Sigmoid colon (tissue), 6 donors: ENCODE measurements at regions not wholly inside any gene's neighbourhood (a gene's known extent, or its start where the extent isn't known, plus 50 kb on each side); places are given as distances from the start of the nearest gene placed in this dataset.

Source experiments
- DNase-seq: peaks from one replicate; pipeline ENCODE4 v3.0.0-alpha.2; 2019
- H3K27ac ChIP-seq, 4 donors: fragments of 200-600 bp; sonication (generic); one replicate each; pipeline ENCODE4 v1.5.1; 2016 to 2019; ENCODE audit warnings: mild to moderate bottlenecking in 1 of 4
- H3K27me3 ChIP-seq, 3 donors: fragments of 200-600 bp; sonication (generic); one replicate each; pipeline ENCODE4 v1.5.1; 2019; ENCODE audit warnings: mild to moderate bottlenecking in 1 of 3
- H3K36me3 ChIP-seq, 4 donors: fragments of 200-600 bp; sonication (generic); one replicate each; pipeline ENCODE4 v1.5.1; 2016 to 2019
- H3K4me1 ChIP-seq, 4 donors: fragments of 200-600 bp; sonication (generic); one replicate each; pipeline ENCODE4 v1.5.1; 2017 to 2019
- H3K4me3 ChIP-seq, 4 donors: fragments of 200-600 bp; sonication (generic); one replicate each; pipeline ENCODE4 v1.5.1; 2017 to 2019; ENCODE audit warnings: mild to moderate bottlenecking in 2 of 4, moderate library complexity in 1 of 4
- H3K9me3 ChIP-seq, 4 donors: fragments of 200-600 bp in 3 of 4; sonication (generic) in 3 of 4; one replicate each; pipeline versions ENCODE4 v1.5.1 to v1.6.1; 2013 to 2019
- EP300 ChIP-seq, 4 donors: sonication (generic); formaldehyde crosslinking; IDR thresholded peaks; one replicate each; pipeline ENCODE4 v1.6.1; 2017; ENCODE audit warnings: antibody characterized with exemption in 4 of 4
- POLR2A ChIP-seq, 2 donors: fragments of 450-650 bp; IDR thresholded peaks; one replicate each; pipeline ENCODE4 v1.6.1; 2016; ENCODE audit warnings: antibody characterized with exemption in 2 of 2, mild to moderate bottlenecking in 2 of 2, moderate library complexity in 2 of 2
- POLR2AphosphoS5 ChIP-seq, 4 donors: sonication (generic); formaldehyde crosslinking; IDR thresholded peaks; one replicate each; pipeline ENCODE4 v1.6.1; 2017; ENCODE audit warnings: antibody characterized with exemption in 4 of 4
- WGBS, 2 donors: extraction: QIAGEN DNeasy Blood & Tissue Kit; methylation state at CpG; one replicate each; pipeline ENCODE4 v1.1.7; 2013; 5-methylcytosine and 5-hydroxymethylcytosine counted together
- intact Hi-C: fragments of 100-400 bp; cut with DNase I; formaldehyde crosslinking; loops from one replicate; pipeline ENCODE4 v1.15.1; 2023
- TF ChIP-seq, protein P1 (sequence below), 4 experiments: fragments of 450-650 bp in 3 of 4; fragments of 200-600 bp in 1 of 4; IDR thresholded peaks; one replicate each; pipeline ENCODE4 v1.5.1; 2016 to 2019; ENCODE audit warnings: antibody characterized with exemption in 4 of 4, mild to moderate bottlenecking in 3 of 4, moderate library complexity in 2 of 4
- donor health status: healthy with polysubstance abuse.
- donor health status: healthy.

- no peaks in the 10 kb centered on the region for H3K27me3 ChIP-seq
- no peak overlapping the region for H3K27ac ChIP-seq
- WGBS, 2 donors = 68 to 72% methylated on average over 2 of the region's 2 CpGs
- H3K36me3 ChIP-seq = no peaks in the 10 kb centered on the region
- intact Hi-C loops = no loop called here
- no peaks in the 10 kb centered on the region for H3K4me1 ChIP-seq
- no peak for DNase-seq
- TF ChIP-seq, protein P1, sequence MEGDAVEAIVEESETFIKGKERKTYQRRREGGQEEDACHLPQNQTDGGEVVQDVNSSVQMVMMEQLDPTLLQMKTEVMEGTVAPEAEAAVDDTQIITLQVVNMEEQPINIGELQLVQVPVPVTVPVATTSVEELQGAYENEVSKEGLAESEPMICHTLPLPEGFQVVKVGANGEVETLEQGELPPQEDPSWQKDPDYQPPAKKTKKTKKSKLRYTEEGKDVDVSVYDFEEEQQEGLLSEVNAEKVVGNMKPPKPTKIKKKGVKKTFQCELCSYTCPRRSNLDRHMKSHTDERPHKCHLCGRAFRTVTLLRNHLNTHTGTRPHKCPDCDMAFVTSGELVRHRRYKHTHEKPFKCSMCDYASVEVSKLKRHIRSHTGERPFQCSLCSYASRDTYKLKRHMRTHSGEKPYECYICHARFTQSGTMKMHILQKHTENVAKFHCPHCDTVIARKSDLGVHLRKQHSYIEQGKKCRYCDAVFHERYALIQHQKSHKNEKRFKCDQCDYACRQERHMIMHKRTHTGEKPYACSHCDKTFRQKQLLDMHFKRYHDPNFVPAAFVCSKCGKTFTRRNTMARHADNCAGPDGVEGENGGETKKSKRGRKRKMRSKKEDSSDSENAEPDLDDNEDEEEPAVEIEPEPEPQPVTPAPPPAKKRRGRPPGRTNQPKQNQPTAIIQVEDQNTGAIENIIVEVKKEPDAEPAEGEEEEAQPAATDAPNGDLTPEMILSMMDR (IDR thresholded peaks at IDR 0.05) = no peak
- TF ChIP-seq POLR2A (IDR thresholded peaks at IDR 0.05) (no peak), EP300 (IDR thresholded peaks at IDR 0.05) (no peak), POLR2AphosphoS5 (IDR thresholded peaks at IDR 0.05) (no peak)
- H3K9me3 ChIP-seq = no peaks in the 10 kb centered on the region
- H3K4me3 ChIP-seq = no peak overlapping the region
These were observed 123.8 kb upstream of the ZBTB20 start for GRCh38 chr3:115270849-115271248.

DNA sequence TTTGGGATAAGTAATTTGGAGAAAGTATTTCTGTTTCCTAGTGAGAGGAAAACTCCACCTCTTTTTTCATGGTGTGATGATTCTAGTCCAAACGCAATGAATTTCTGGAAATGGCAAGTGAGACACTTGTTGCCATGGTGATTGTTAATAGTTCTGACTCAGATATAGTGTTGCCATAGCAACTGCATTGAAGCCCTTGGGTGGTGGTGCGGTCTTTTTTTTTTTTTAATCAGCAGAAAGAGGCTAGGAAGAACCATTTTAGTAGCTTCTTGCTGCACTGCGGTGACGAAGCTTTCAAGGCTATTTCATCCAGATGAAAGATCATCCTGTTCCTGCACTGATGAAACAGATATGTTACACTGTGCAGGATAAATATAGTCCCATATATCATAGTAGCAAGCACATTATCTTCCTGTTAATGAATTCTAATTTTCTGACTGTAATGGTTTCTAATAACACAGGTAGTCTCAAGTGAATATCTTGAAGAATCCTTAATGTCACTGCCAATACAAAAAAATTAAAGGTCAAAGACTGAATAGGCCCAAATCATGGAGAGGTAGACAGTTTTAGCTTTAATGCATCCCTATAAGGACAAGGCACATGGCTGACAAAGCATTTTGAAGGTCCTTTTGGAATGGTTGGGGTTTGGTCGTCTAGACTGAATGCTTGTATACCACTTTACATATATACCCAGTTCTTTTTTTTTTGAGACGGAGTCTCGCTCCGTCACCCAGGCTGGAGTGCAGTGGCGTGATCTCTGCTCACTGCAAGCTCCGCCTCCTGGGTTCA lies 125.1 kb upstream of the ZBTB20 start:
- no peaks in the 10 kb centered on the region for H3K36me3 ChIP-seq
- no peak overlapping the region for H3K4me3 ChIP-seq
- 82 to 91% methylated on average over 10 of the region's 10 CpGs for whole genome bisulfite sequencing, 2 donors
- TF ChIP-seq, protein P1 (IDR thresholded peaks at IDR 0.05) = no peak
- TF ChIP-seq EP300 (IDR thresholded peaks at IDR 0.05) = no peak
- no peak for TF ChIP-seq POLR2A (IDR thresholded peaks at IDR 0.05)
- no peak for TF ChIP-seq POLR2AphosphoS5 (IDR thresholded peaks at IDR 0.05)
- H3K27ac ChIP-seq = no peak overlapping the region
- no peaks in the 10 kb centered on the region for H3K9me3 ChIP-seq
- intact Hi-C loops = no loop called here
- H3K27me3 ChIP-seq = no peaks in the 10 kb centered on the region
- no peak for DNase-seq
- no peaks in the 10 kb centered on the region for H3K4me1 ChIP-seq

- Histone ChIP-seq H3K4me1 (no peaks in the 10 kb centered on the region), H3K27me3 (no peaks in the 10 kb centered on the region), H3K9me3 (no peaks in the 10 kb centered on the region), H3K36me3 (no peaks in the 10 kb centered on the region), H3K27ac (no peak overlapping the region), H3K4me3 (no peak overlapping the region)
- no peak for TF ChIP-seq POLR2A (IDR thresholded peaks at IDR 0.05)
- TF ChIP-seq, protein P1 (IDR thresholded peaks at IDR 0.05) = no peak
- no peak for TF ChIP-seq POLR2AphosphoS5 (IDR thresholded peaks at IDR 0.05)
- no peak for TF ChIP-seq EP300 (IDR thresholded peaks at IDR 0.05)
- intact Hi-C loops = no loop called here
- DNase-seq = no peak
- WGBS, 2 donors = 51 to 67% methylated on average over 1 of the region's 1 CpG
These were observed 128.8 kb upstream of the ZBTB20 start for GRCh38 chr3:115275896-115276295.

DNA sequence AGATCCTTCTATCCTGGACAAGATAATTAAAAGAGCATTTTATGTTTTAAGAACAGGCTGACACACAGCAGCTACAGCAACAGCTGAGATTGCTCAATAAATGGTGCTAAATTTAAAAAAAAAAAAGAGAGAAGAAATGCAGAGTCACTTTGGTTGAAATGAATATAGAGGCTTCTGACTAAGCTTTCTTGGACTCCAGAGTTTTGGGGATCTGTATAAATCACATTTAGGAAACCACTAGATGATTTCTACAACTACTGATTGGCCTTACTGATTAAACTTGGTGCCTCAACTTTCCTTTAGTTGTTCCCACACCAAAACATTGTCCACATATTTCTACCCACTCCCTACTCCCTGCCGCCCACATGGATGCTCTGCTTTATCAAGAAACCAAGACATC lies 132.9 kb upstream of the ZBTB20 start:
- TF ChIP-seq, protein P1 (IDR thresholded peaks at IDR 0.05) = no peak
- Histone ChIP-seq H3K4me3 (no peak overlapping the region), H3K27ac (no peak overlapping the region), H3K4me1 (no peaks in the 10 kb centered on the region), H3K27me3 (no peaks in the 10 kb centered on the region), H3K9me3 (no peaks in the 10 kb centered on the region), H3K36me3 (no peaks in the 10 kb centered on the region)
- intact Hi-C loops = no loop called here
- 88 to 91% methylated on average over 1 of the region's 1 CpG for WGBS, 2 donors
- no peak for DNase-seq

GRCh38 chr3:115280506-115280905 lies 133.4 kb upstream of the ZBTB20 start:
- TF ChIP-seq POLR2A (IDR thresholded peaks at IDR 0.05) (no peak), POLR2AphosphoS5 (IDR thresholded peaks at IDR 0.05) (no peak), EP300 (IDR thresholded peaks at IDR 0.05) (no peak)
- TF ChIP-seq, protein P1 (IDR thresholded peaks at IDR 0.05) = no peak
- intact Hi-C loops = no loop called here
- no peak overlapping the region for H3K4me3 ChIP-seq
- no peaks in the 10 kb centered on the region for H3K27me3 ChIP-seq
- no peaks in the 10 kb centered on the region for H3K36me3 ChIP-seq
- no peak overlapping the region for H3K27ac ChIP-seq
- 66 to 69% methylated on average over 3 of the region's 3 CpGs for WGBS, 2 donors
- DNase-seq = no peak
- no peaks in the 10 kb centered on the region for H3K4me1 ChIP-seq
- no peaks in the 10 kb centered on the region for H3K9me3 ChIP-seq
